ENCODE measurements at regions not wholly inside any gene's neighbourhood (a gene's known extent, or its start where the extent isn't known, plus 50 kb on each side); places are given as distances from the start of the nearest gene placed in this dataset.

GRCh38 chr22:47550524-47551430, 788.3 kb downstream of the TBC1D22A start:
- intact Hi-C loops (cut with DNase I) = no loop called here
- ATAC-seq = no peak
- Histone ChIP-seq H3K4me1 (no peaks in the 10 kb centered on the region), H3K4me3 (no peak overlapping the region), H3K9me3 (no peaks in the 10 kb centered on the region), H3K27ac (no peak overlapping the region), H3K27me3 (no peaks in the 10 kb centered on the region), H3K36me3 (no peaks in the 10 kb centered on the region)
- no peak for TF ChIP-seq CTCF (IDR thresholded peaks at IDR 0.05)
- DNase-seq = no peak

GRCh38 chr22:47549741-47550340, 787.4 kb downstream of the TBC1D22A start:
- Histone ChIP-seq H3K4me3 (no peak overlapping the region), H3K27ac (no peak overlapping the region), H3K27me3 (no peaks in the 10 kb centered on the region), H3K36me3 (no peaks in the 10 kb centered on the region), H3K4me1 (no peaks in the 10 kb centered on the region), H3K9me3 (peaks cover 0 to 5% of the 10 kb centered on the region in 2 donors)
- ATAC-seq (no peak), DNase-seq (no peak)
- TF ChIP-seq CTCF (IDR thresholded peaks at IDR 0.05) = no peak
- intact Hi-C loops (cut with DNase I) = no loop called here

- TF ChIP-seq CTCF (IDR thresholded peaks at IDR 0.05) = no peak
- no peak for ATAC-seq
- intact Hi-C loops (cut with DNase I) = no loop called here
Observed at GRCh38 chr22:47548953-47549740, 786.7 kb downstream of the TBC1D22A start.

GRCh38 chr22:47547881-47548650, 785.6 kb downstream of the TBC1D22A start:
- DNase-seq = no peak
- H3K27ac ChIP-seq = no peak overlapping the region
- intact Hi-C loops (cut with DNase I) = no loop called here
- H3K4me1 ChIP-seq = no peaks in the 10 kb centered on the region
- ATAC-seq = no peak
- no peaks in the 10 kb centered on the region for H3K27me3 ChIP-seq
- H3K9me3 ChIP-seq = peaks cover 0 to 5% of the 10 kb centered on the region in 2 donors
- no peak for TF ChIP-seq CTCF (IDR thresholded peaks at IDR 0.05)
- H3K36me3 ChIP-seq = no peaks in the 10 kb centered on the region
- H3K4me3 ChIP-seq = no peak overlapping the region

More at GRCh38 chr22:47548953-47549740, 786.7 kb downstream of the TBC1D22A start:
- no peak overlapping the region for H3K27ac ChIP-seq
- no peaks in the 10 kb centered on the region for H3K27me3 ChIP-seq
- no peaks in the 10 kb centered on the region for H3K36me3 ChIP-seq
- peaks cover 0 to 5% of the 10 kb centered on the region in 2 donors for H3K9me3 ChIP-seq
- H3K4me1 ChIP-seq = no peaks in the 10 kb centered on the region
- DNase-seq = no peak
- H3K4me3 ChIP-seq = no peak overlapping the region

All from left lung (tissue), 4 donors.